GM12875 (cell line): ENCODE measurements at regions not wholly inside any gene's neighbourhood (a gene's known extent, or its start where the extent isn't known, plus 50 kb on each side); places are given as distances from the start of the nearest gene placed in this dataset.

Source experiments
- H3K4me3 ChIP-seq: one replicate; pipeline ENCODE4 v1.5.1; 2011; ENCODE audit warnings: low read depth, low read length, control low read depth
- TF ChIP-seq, protein P1 (sequence below): IDR thresholded peaks from 2 replicates; pipeline ENCODE4 v1.5.1; 2011; ENCODE audit warnings: low read depth, mild to moderate bottlenecking, control low read depth, inconsistent platforms, low read length, moderate library complexity, borderline replicate concordance; ENCODE audit not compliant: insufficient read depth

DNA sequence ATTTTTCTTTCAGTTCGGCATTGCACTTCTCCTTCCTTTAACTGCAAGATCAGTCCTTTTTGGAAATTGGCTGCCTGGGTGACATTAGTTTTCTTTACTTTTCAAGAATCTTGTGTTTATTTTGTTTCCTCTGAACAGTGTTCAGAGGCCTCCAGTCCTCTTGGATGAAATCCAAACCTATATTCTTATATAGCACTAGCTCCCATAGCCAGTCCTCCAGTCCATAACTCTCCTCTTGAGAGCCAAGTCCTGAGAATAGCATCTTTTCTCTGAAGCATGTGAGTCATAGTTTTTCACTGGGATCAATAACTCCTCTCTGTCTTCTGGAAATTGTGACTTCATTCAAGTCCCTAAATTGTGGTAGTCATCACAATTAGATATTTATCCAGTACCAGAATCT is 357.5 kb downstream of the RAPGEF2 start:
- no peak overlapping the region for H3K4me3 ChIP-seq
- TF ChIP-seq, protein P1, sequence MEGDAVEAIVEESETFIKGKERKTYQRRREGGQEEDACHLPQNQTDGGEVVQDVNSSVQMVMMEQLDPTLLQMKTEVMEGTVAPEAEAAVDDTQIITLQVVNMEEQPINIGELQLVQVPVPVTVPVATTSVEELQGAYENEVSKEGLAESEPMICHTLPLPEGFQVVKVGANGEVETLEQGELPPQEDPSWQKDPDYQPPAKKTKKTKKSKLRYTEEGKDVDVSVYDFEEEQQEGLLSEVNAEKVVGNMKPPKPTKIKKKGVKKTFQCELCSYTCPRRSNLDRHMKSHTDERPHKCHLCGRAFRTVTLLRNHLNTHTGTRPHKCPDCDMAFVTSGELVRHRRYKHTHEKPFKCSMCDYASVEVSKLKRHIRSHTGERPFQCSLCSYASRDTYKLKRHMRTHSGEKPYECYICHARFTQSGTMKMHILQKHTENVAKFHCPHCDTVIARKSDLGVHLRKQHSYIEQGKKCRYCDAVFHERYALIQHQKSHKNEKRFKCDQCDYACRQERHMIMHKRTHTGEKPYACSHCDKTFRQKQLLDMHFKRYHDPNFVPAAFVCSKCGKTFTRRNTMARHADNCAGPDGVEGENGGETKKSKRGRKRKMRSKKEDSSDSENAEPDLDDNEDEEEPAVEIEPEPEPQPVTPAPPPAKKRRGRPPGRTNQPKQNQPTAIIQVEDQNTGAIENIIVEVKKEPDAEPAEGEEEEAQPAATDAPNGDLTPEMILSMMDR, result no peak

DNA sequence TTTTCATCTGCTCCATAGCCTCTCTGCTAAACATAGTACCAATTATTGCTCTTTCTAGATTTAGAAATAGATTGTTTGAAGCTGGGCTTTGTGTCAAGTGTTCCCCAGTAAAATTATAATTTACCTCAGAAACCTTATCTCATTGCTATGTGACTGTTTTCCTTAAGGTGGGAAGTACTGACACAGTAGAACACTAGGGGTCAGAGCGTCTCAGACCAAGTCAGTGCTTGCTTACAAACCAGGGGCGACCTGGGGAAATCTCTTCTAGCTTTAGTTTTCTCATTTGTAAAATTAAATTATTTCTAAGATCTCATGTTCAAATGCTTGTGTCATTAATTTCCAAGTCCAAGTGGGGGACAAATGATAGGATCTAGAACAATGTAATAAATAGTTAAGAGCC is 360.4 kb downstream of the RAPGEF2 start:
- TF ChIP-seq, protein P1, result no peak
- H3K4me3 ChIP-seq, result no peak overlapping the region

DNA sequence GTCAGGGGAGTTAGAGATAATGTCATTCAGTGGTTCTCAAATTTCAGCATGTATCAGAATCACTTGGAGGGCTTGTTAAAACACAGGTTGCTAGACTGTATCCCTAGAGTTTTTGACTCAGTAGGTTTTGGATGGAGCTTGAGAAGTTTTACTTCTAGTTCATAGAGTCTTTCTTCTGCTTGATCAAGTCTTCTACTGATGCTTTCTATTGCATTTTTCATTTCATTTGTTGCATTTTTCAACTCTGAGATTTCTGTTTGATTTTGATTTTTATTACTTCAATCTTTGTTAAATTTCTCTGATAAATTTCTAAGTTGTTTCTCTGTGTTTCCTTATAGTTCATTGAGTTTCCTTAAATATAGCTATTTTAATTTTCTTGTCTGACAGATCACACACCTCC is 361.4 kb downstream of the RAPGEF2 start:
- H3K4me3 ChIP-seq, result no peak overlapping the region
- TF ChIP-seq, protein P1, result no peak

DNA sequence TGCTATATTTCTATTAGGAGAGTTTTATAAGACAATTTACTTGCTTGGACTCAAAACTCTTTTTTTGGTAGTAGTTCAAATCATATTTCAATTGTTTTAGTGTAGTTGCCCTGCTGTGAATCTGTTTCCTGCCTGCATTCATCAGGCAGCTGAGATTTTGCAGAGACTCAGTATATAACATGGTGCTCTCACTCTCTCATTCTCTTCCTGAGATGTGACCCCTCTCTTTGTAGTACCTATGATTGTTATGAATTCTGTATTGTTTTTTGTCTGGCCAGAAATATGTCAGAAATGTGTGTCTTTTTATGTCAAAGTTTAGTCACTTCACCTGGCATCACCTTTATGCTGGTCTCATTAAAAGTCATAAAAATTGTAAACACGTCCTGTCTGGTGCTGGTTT is 374.0 kb downstream of the RAPGEF2 start:
- no peak overlapping the region for H3K4me3 ChIP-seq
- TF ChIP-seq, protein P1, result no peak

DNA sequence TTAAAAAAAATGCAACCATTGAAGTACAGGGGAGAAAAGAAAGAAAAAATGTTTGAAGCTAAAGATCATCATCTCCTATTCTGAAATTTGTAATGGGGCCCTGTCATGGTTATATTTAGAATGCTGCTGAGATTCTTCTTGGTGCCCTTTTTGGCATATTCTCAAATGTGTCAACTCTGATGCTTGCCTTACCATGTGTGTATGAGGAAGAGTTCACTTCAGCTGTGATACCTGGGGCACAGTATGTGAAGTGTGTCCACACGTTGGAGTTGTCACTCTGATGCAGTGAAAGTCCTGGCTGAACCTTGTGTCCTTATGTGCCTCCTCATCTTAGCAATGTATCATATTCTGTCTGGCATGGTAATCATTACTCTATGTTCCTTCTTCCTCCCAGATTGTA is 377.9 kb downstream of the RAPGEF2 start:
- TF ChIP-seq, protein P1, result no peak
- no peak overlapping the region for H3K4me3 ChIP-seq

DNA sequence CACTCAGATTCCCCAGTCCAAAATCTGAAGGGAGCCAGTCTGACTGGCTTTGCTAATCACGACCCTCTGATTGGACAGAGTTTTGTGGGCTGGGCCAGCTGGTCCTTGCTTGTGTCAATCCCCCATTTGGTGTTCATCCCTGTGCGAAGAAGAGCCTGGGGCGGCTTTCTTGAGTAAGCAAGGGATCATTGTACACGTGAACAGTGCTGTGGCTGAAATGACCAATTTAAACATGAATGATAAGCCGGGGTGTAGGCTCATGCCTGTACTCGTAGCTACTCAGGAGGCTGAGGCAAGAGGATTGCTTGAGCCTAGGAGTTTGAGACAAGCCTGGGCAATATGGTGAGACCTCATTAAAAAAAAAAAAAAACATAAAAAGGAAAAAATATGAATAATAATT is 379.1 kb downstream of the RAPGEF2 start:
- TF ChIP-seq, protein P1, result no peak
- no peak overlapping the region for H3K4me3 ChIP-seq

DNA sequence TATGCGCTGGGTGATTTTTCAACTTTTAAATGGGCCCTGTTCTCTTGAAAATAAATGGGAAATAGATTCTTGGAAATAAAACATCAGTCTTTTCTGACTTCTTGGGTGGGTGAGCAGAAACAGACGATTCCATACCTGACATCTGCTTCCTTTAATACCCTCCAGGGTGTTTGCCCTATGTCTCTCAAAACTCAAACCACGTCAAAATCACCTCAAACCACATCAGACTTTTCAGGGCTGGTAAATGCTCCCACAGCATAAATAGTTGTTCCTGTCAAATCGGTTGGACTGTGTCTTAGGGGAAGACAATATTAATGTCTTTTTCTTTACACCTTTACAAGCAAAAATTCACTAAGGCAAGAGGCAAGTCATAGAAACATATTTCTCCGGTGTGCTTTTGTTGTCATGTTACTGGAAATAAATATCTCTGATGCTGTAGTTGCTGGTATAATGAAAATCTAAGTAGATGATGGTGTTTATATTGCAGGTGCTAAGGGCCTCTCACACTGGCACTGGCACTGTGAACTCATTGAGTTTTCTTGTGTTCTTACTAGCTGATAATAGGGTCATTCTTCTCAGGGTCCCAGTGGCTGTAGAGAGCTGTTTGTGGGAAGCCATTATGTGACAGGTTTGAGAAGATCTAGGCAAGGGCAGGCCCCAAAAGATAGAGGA is 380.4 kb downstream of the RAPGEF2 start:
- TF ChIP-seq, protein P1, result no peak

More for the DNA sequence above, 380.4 kb downstream of the RAPGEF2 start:
- no peak overlapping the region for H3K4me3 ChIP-seq
